ENCODE measurements at regions not wholly inside any gene's neighbourhood (a gene's known extent, or its start where the extent isn't known, plus 50 kb on each side); places are given as distances from the start of the nearest gene placed in this dataset.
"Not testable (repeated sequence)": the region's sequence is repeated elsewhere in the genome, so short reads cannot be mapped to it uniquely, and the experiment has no call there.

DNA sequence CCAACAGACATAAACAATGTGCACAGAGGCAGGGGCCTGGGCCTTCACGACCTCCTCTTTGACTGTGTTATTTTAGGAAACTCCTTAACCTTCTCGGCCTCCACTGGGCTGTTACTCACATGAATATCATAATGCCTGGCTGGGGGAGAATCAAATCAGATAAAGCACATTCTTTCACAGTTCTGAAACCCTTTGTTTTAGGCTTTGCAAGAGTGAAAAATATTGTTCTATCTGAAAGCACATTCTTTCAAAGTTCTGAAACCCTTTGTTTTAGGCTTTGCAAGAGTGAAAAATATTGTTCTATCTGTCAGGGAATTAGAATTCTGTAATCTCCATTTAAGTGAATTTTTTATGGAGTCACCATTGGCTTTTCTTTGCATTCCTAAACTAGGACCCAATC lies 50.7 kb upstream of the SYNDIG1 start:
- no peak for DNase-seq

- DNase-seq: no peak
Measured at GRCh38 chr20:24417485-24417884, 51.9 kb upstream of the SYNDIG1 start.

- not testable (repeated sequence) for DNase-seq
Measured at GRCh38 chr20:24415444-24415843, 54.0 kb upstream of the SYNDIG1 start.

GRCh38 chr20:24411834-24412216 lies 57.6 kb upstream of the SYNDIG1 start:
- DNase-seq: no peak

- DNase-seq: no peak
Measured at GRCh38 chr20:24411003-24411833, 58.2 kb upstream of the SYNDIG1 start.

- DNase-seq: no peak
Measured at GRCh38 chr20:24407151-24407550, 62.3 kb upstream of the SYNDIG1 start.

DNA sequence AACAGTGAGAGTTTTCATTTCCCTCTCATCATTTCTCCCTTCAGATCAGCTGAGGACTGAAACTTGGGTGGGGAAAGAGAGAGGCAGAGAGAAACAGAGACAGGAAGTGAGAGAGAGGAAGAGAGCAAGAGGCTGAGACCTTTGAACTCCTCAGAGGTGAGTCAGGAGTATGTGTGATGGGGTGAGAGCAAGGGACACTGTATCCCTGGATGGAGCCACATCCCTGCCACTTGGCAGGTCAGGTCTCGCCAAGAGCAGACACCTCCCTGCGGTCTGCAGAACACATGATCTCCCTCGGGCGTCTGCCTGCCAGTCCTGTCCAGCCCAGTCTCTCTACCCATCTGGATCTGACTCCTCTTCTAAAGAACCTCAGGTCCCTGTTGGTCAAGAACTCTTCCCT lies 62.7 kb upstream of the SYNDIG1 start:
- no peak for DNase-seq

- DNase-seq: peak in 1 of 6 experiments; percentile 19
Measured at GRCh38 chr20:24406251-24406650, 63.2 kb upstream of the SYNDIG1 start.

GRCh38 chr20:24405810-24406209 lies 63.6 kb upstream of the SYNDIG1 start:
- DNase-seq: no peak

DNA sequence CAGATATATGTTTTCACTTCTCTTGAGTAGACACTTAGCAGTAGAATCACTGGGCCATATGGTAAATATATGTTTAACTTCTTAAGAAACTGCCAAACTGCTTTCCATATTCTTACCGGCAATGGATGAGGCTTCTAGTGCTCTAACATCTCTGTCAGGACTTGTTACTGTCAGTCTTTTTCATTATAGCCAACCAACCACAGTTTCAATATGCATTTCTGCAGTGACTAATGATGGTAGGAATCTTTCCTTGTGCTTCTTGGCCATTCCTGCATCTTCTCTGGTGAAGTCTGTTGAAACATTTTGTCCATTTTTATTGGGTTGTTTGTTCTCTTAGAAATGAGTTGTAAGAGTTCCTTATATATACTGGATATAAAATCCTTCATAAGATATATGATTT lies 66.0 kb upstream of the SYNDIG1 start:
- DNase-seq: no peak

DNA sequence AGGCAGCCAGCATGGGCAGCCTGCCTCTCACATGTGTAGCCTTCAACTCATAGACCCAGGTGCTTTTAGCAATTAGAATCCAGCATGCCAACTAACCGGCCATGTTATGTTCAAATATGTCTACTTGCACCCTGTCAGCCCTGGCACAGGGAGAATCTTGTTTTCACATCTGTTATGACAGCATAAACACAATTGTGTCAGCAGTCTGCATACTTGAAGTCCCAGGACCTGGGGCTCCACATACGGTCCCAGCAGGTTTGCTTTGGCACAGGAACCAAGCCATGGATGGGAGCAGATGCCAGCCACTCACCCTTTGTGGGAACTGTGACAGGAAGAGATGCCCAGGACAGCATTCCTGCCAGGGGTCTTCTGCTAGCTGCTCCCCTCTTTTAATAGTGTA lies 67.2 kb upstream of the SYNDIG1 start:
- no peak for DNase-seq

DNA sequence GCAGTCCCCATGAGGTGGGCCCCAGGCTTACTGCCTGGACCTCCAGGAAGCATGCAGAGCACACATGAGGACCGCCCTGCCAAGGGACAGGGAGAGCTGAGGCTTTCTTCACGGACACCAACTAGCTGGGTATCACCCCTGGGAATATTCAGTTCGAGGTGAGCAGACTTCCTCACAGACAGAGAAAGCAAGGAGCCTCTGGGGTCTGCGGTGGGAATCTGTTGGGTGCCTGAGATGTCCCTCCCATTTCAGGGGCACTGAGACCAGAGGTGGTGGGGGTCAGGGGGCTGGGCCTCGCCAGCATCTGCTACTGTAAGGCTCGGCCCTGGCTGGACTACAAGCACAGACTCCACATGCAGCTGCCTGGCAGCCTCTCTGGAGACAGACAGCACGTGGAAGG lies 74.3 kb upstream of the SYNDIG1 start:
- DNase-seq: no peak

- no peak for DNase-seq
Measured at GRCh38 chr20:24393903-24394302, 75.5 kb upstream of the SYNDIG1 start.

DNA sequence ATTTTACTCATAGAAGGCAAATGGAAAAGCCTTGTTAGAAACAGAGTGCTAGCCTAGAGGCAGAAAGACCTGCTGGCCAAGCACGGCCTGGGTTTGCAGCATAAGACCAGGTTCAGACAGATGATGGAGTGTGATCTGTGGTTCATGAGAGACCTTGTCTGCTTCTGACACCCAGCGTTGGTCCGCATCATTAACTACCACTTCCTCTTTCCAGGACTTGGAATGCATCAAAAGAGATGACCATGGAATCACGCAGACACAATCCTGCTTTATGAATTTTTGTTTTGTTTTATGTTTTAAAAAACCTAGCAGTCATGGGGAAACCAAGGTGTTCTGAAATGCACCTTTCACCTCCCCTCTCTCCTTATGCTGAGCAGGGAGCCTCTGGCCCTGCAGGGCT lies 76.8 kb upstream of the SYNDIG1 start:
- DNase-seq: no peak

GRCh38 chr20:24389686-24390085 lies 79.7 kb upstream of the SYNDIG1 start:
- DNase-seq: peak in 5 of 6 experiments; percentile 23 to 85 (median 76)

DNA sequence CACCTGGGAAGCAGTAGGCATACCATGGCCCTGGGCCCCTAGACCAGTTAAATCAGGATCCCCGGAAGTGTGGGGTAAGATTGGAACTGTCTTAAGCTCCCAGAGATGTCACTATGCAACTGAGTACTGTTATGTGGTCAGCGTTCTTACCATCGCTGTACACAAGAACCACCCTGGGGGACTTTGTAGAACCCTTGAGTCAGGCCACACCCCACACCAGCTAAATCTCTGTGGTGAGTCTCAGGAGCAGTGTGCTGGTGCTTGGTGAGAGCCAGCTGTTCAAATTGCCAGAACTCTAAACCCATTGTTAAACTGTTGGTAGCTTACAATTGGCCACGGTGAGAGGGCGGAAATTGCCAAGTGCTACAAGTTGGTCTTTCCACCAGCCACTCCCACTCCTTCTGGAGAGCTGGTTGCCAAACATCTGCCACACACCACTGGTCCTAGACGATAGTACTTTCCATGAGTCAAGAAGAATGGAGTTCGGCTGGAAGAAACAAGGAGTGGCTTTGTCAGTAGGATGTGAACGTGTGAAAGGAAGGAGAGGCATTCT lies 80.5 kb upstream of the SYNDIG1 start:
- DNase-seq: no peak

GRCh38 chr20:24385547-24385946 lies 83.9 kb upstream of the SYNDIG1 start:
- no peak for DNase-seq

GRCh38 chr20:24384865-24385264 lies 84.6 kb upstream of the SYNDIG1 start:
- no peak for DNase-seq

DNA sequence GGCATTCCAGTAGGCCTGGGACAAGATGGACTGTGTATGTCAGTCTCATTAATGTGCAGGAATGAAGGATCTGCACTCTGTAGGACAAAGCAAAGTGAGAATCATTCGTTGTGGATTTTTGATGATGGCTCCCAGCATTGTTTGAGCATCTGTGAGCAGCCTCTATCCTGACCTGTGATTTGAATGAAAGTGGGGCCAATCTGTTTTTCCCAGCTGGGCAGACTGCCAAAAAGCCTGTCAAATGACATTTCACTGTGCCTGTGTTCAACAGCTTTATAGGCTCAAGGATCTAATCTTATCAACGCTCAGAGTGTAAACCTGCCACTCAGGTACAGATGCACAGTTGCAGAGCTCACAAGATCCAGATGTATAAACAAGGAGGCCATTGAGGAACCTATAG lies 86.7 kb upstream of the SYNDIG1 start:
- DNase-seq: no peak

GRCh38 chr20:24382331-24382730 lies 87.1 kb upstream of the SYNDIG1 start:
- no peak for DNase-seq

GRCh38 chr20:24381886-24382285 lies 87.5 kb upstream of the SYNDIG1 start:
- no peak for DNase-seq

DNA sequence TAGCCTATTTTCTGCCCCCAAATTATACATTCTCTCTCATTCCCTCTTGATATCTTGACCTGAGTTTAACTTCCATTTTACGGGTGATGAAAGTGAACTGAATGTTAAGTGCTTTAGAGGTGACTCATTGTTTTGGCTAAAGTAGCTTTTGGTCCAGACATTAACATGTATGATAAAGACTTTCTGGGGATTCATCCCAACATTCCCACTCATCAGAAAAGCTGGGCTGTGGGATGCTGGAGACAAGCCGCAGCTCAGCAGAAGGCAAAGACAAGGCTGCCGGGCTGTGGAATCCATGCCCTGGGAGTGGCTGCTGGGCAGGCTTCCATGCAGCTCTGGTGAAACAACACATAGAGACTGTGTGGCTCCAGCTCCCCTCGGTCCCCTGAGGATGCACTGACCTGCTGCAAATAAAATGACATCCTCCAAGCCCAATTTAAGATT lies 89.9 kb upstream of the SYNDIG1 start:
- DNase-seq: no peak

- DNase-seq: no peak
Measured at GRCh38 chr20:24378661-24379483, 90.6 kb upstream of the SYNDIG1 start.

Measured in stimulated activated naive CD4-positive, alpha-beta T cell (primary cell).